ENCODE measurements at regions not wholly inside any gene's neighbourhood (a gene's known extent, or its start where the extent isn't known, plus 50 kb on each side); places are given as distances from the start of the nearest gene placed in this dataset.

- intact Hi-C loops (cut with DNase I; ENCODE audit: low total_unique reads) = no loop called here
- H3K9me3 ChIP-seq = no peaks in the 10 kb centered on the region
- no peak overlapping the region for H3K4me3 ChIP-seq
- ATAC-seq (no peak), DNase-seq (no peak)
- no peaks in the 10 kb centered on the region for H3K27me3 ChIP-seq
- no peaks in the 10 kb centered on the region for H3K36me3 ChIP-seq
- in situ Hi-C loops (cut with MboI; ENCODE audit: low sequenced_read_pairs in 4 of 4) = no loop called here
- TF ChIP-seq POLR2A (IDR thresholded peaks at IDR 0.05) = no peak
- no peak for TF ChIP-seq CTCF (IDR thresholded peaks at IDR 0.05 in 4 of 5, conservative IDR thresholded peaks at IDR 0.05 in 1 of 5)
- no peak overlapping the region for H3K27ac ChIP-seq
- no peaks in the 10 kb centered on the region for H3K4me1 ChIP-seq
These were observed 632.7 kb upstream of the NR5A2 start for GRCh38 chr1:199394856-199395255.

GRCh38 chr1:199396456-199396855 is 631.1 kb upstream of the NR5A2 start:
- no peak overlapping the region for H3K27ac ChIP-seq
- ATAC-seq (no peak), DNase-seq (no peak)
- in situ Hi-C loops (cut with MboI; ENCODE audit: low sequenced_read_pairs in 4 of 4) = no loop called here
- intact Hi-C loops (cut with DNase I; ENCODE audit: low total_unique reads) = no loop called here
- H3K4me3 ChIP-seq = no peak overlapping the region
- H3K36me3 ChIP-seq = no peaks in the 10 kb centered on the region
- H3K27me3 ChIP-seq = no peaks in the 10 kb centered on the region
- TF ChIP-seq POLR2A (IDR thresholded peaks at IDR 0.05) (no peak), CTCF (IDR thresholded peaks at IDR 0.05 in 4 of 5, conservative IDR thresholded peaks at IDR 0.05 in 1 of 5) (no peak)
- no peaks in the 10 kb centered on the region for H3K9me3 ChIP-seq
- no peaks in the 10 kb centered on the region for H3K4me1 ChIP-seq

GRCh38 chr1:199399996-199400724 is 627.4 kb upstream of the NR5A2 start:
- TF ChIP-seq CTCF (IDR thresholded peaks at IDR 0.05 in 4 of 5, conservative IDR thresholded peaks at IDR 0.05 in 1 of 5) = no peak
- TF ChIP-seq POLR2A (IDR thresholded peaks at IDR 0.05) = no peak
- Histone ChIP-seq H3K9me3 (no peaks in the 10 kb centered on the region), H3K27me3 (no peaks in the 10 kb centered on the region), H3K4me3 (no peak overlapping the region), H3K36me3 (no peaks in the 10 kb centered on the region), H3K4me1 (no peaks in the 10 kb centered on the region), H3K27ac (no peak overlapping the region)
- DNase-seq = no peak
- intact Hi-C loops (cut with DNase I; ENCODE audit: low total_unique reads) = no loop called here
- in situ Hi-C loops (cut with MboI; ENCODE audit: low sequenced_read_pairs in 4 of 4) = no loop called here
- no peak for ATAC-seq

GRCh38 chr1:199403531-199404116 is 623.9 kb upstream of the NR5A2 start:
- no peaks in the 10 kb centered on the region for H3K36me3 ChIP-seq
- H3K27ac ChIP-seq = no peak overlapping the region
- H3K4me1 ChIP-seq = no peaks in the 10 kb centered on the region
- no peak for TF ChIP-seq POLR2A (IDR thresholded peaks at IDR 0.05)
- no peak for TF ChIP-seq CTCF (IDR thresholded peaks at IDR 0.05 in 4 of 5, conservative IDR thresholded peaks at IDR 0.05 in 1 of 5)
- in situ Hi-C loops (cut with MboI; ENCODE audit: low sequenced_read_pairs in 4 of 4) (no loop called here), intact Hi-C loops (cut with DNase I; ENCODE audit: low total_unique reads) (no loop called here)
- no peak for DNase-seq
- ATAC-seq = no peak
- no peaks in the 10 kb centered on the region for H3K27me3 ChIP-seq
- no peak overlapping the region for H3K4me3 ChIP-seq
- H3K9me3 ChIP-seq = no peaks in the 10 kb centered on the region

Data from gastrocnemius medialis (tissue), 4 donors.